HepG2 (cell line): ENCODE measurements at regions not wholly inside any gene's neighbourhood (a gene's known extent, or its start where the extent isn't known, plus 50 kb on each side); places are given as distances from the start of the nearest gene placed in this dataset.

Source experiments
- ARNTL ChIP-seq: sonication (generic); formaldehyde crosslinking; IDR thresholded peaks from 2 replicates; pipeline ENCODE4 v1.4.0; 2020; ENCODE audit warnings: mild to moderate bottlenecking, missing genetic modification reagents
- BHLHE40 ChIP-seq: IDR thresholded peaks from 2 replicates; pipeline ENCODE4 v1.6.1; 2011; ENCODE audit warnings: low read length, improper control_type of control experiment
- CENPT ChIP-seq: sonication (generic); formaldehyde crosslinking; IDR thresholded peaks from 2 replicates; pipeline ENCODE4 v1.8.0; 2022; ENCODE audit warnings: low read depth, mild to moderate bottlenecking, moderate library complexity, missing genetic modification reagents
- CHCHD3 ChIP-seq: sonication (generic); formaldehyde crosslinking; IDR thresholded peaks from 2 replicates; pipeline ENCODE4 v1.8.0; 2022; ENCODE audit warnings: mild to moderate bottlenecking, missing genetic modification reagents, moderate library complexity
- DPF2 ChIP-seq: sonication (generic); formaldehyde crosslinking; IDR thresholded peaks from 2 replicates; pipeline ENCODE4 v1.4.0; 2020; ENCODE audit warnings: mild to moderate bottlenecking, low read depth, missing genetic modification reagents, borderline replicate concordance
- DR1 ChIP-seq: sonication (generic); formaldehyde crosslinking; IDR thresholded peaks from 2 replicates; pipeline ENCODE4 v1.8.0; 2021; ENCODE audit warnings: mild to moderate bottlenecking, missing genetic modification reagents, inconsistent platforms
- ESRRA ChIP-seq: sonication (generic); formaldehyde crosslinking; IDR thresholded peaks from 2 replicates; pipeline ENCODE4 v1.5.1; 2020; ENCODE audit warnings: mild to moderate bottlenecking, low read depth, missing genetic modification reagents
- GFI1 ChIP-seq: sonication (generic); formaldehyde crosslinking; IDR thresholded peaks from 2 replicates; pipeline ENCODE4 v1.5.0; 2020; ENCODE audit warnings: missing genetic modification reagents, mild to moderate bottlenecking, borderline replicate concordance
- HOXA5 ChIP-seq: sonication (generic); formaldehyde crosslinking; IDR thresholded peaks from 2 replicates; pipeline ENCODE4 v1.4.0; 2020; ENCODE audit warnings: missing genetic modification reagents
- JUND ChIP-seq: sonication (generic); formaldehyde crosslinking; IDR thresholded peaks from 2 replicates; pipeline ENCODE4 v1.8.0; 2022; ENCODE audit warnings: mild to moderate bottlenecking, missing genetic modification reagents
- KMT2B ChIP-seq: IDR thresholded peaks from 2 replicates; pipeline ENCODE4 v1.6.1; 2016; ENCODE audit warnings: missing genetic modification reagents, missing compliant biosample characterization
- MAZ ChIP-seq, 2 experiments: sonication (generic) in 1 of 2; formaldehyde crosslinking in 1 of 2; IDR thresholded peaks; 2 replicates each; pipeline versions ENCODE4 v1.5.0 to v1.6.1; 2012 to 2020; ENCODE audit warnings: low read depth in 2 of 2, mild to moderate bottlenecking in 2 of 2, borderline replicate concordance in 1 of 2, improper control_type of control experiment in 1 of 2, low read length in 1 of 2, missing genetic modification reagents in 1 of 2, moderate library complexity in 1 of 2
- MIER3 ChIP-seq: IDR thresholded peaks from 2 replicates; pipeline ENCODE4 v1.6.1; 2016; ENCODE audit warnings: missing compliant biosample characterization, borderline replicate concordance
- NBN ChIP-seq: fragments of 450-650 bp; conservative IDR thresholded peaks from 2 replicates; pipeline ENCODE4 v1.6.1; 2017
- NCOA5 ChIP-seq: sonication (generic); formaldehyde crosslinking; IDR thresholded peaks from 2 replicates; pipeline ENCODE4 v1.4.0; 2020; ENCODE audit warnings: missing genetic modification reagents
- NFE2L1 ChIP-seq: sonication (generic); formaldehyde crosslinking; IDR thresholded peaks from 2 replicates; pipeline ENCODE4 v1.4.0; 2020; ENCODE audit warnings: missing genetic modification reagents, mild to moderate bottlenecking, borderline replicate concordance
- PHF21A ChIP-seq: sonication (generic); formaldehyde crosslinking; IDR thresholded peaks from 2 replicates; pipeline ENCODE4 v1.5.0; 2020; ENCODE audit warnings: mild to moderate bottlenecking, missing genetic modification reagents
- POLR2AphosphoS5 ChIP-seq: IDR thresholded peaks from 2 replicates; pipeline ENCODE4 v1.6.1; 2012; ENCODE audit warnings: low read depth, low read length
- SP140L ChIP-seq: sonication (generic); formaldehyde crosslinking; IDR thresholded peaks from 2 replicates; pipeline ENCODE4 v1.4.0; 2020; ENCODE audit warnings: missing genetic modification reagents, borderline replicate concordance
- TCF7L2 ChIP-seq: IDR thresholded peaks from 2 replicates; pipeline ENCODE4 v1.6.1; 2011; ENCODE audit warnings: mild to moderate bottlenecking, low read depth, low read length, moderate library complexity
- ZBTB38 ChIP-seq: sonication (generic); formaldehyde crosslinking; IDR thresholded peaks from 2 replicates; pipeline ENCODE4 v1.5.1; 2020; ENCODE audit warnings: mild to moderate bottlenecking, missing genetic modification reagents
- ZFY ChIP-seq: sonication (generic); formaldehyde crosslinking; IDR thresholded peaks from 2 replicates; pipeline ENCODE4 v1.4.0; 2020; ENCODE audit warnings: missing genetic modification reagents
- ZNF432 ChIP-seq: sonication (generic); formaldehyde crosslinking; IDR thresholded peaks from 2 replicates; pipeline ENCODE4 v1.5.0; 2020; ENCODE audit warnings: missing genetic modification reagents, mild to moderate bottlenecking, borderline replicate concordance
- ZNF652 ChIP-seq: IDR thresholded peaks from 2 replicates; pipeline ENCODE4 v1.6.1; 2016; ENCODE audit warnings: low read depth, borderline replicate concordance
- ZNF761 ChIP-seq: sonication (generic); formaldehyde crosslinking; conservative IDR thresholded peaks from 2 replicates; pipeline ENCODE4 v1.4.0; 2020; ENCODE audit warnings: mild to moderate bottlenecking, missing genetic modification reagents
- TF ChIP-seq, protein P1 (sequence below): IDR thresholded peaks from 2 replicates; pipeline ENCODE4 v1.6.1; 2016
- TF ChIP-seq, protein P2 (sequence below): sonication (generic); formaldehyde crosslinking; IDR thresholded peaks from 2 replicates; pipeline ENCODE4 v1.5.1; 2020; ENCODE audit warnings: mild to moderate bottlenecking, missing genetic modification reagents, moderate library complexity
- TF ChIP-seq, protein P3 (sequence below): sonication (generic); formaldehyde crosslinking; IDR thresholded peaks from 2 replicates; pipeline ENCODE4 v1.4.0; 2020; ENCODE audit warnings: missing genetic modification reagents
- TF ChIP-seq, protein P4 (sequence below): sonication (generic); formaldehyde crosslinking; IDR thresholded peaks from 2 replicates; pipeline ENCODE4 v1.4.0; 2020; ENCODE audit warnings: mild to moderate bottlenecking, missing genetic modification reagents

GRCh38 chr15:62485170-62485720, 320.2 kb upstream of the C2CD4B start (continued):
- TF ChIP-seq, protein P1, sequence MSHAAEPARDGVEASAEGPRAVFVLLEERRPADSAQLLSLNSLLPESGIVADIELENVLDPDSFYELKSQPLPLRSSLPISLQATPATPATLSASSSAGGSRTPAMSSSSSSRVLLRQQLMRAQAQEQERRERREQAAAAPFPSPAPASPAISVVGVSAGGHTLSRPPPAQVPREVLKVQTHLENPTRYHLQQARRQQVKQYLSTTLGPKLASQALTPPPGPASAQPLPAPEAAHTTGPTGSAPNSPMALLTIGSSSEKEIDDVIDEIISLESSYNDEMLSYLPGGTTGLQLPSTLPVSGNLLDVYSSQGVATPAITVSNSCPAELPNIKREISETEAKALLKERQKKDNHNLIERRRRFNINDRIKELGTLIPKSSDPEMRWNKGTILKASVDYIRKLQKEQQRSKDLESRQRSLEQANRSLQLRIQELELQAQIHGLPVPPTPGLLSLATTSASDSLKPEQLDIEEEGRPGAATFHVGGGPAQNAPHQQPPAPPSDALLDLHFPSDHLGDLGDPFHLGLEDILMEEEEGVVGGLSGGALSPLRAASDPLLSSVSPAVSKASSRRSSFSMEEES (CRISPR knock-in tag): no peak
- TF ChIP-seq, protein P2, sequence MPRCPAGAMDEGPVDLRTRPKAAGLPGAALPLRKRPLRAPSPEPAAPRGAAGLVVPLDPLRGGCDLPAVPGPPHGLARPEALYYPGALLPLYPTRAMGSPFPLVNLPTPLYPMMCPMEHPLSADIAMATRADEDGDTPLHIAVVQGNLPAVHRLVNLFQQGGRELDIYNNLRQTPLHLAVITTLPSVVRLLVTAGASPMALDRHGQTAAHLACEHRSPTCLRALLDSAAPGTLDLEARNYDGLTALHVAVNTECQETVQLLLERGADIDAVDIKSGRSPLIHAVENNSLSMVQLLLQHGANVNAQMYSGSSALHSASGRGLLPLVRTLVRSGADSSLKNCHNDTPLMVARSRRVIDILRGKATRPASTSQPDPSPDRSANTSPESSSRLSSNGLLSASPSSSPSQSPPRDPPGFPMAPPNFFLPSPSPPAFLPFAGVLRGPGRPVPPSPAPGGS (CRISPR knock-in tag): no peak
- TF ChIP-seq KMT2B (CRISPR knock-in tag) (0 out of 2 replicates have a peak, but pooled peaks have one; percentile 23), CHCHD3 (no peak), SP140L (no peak), POLR2AphosphoS5 (no peak), TCF7L2 (no peak), ZNF432 (CRISPR knock-in tag) (no peak), DPF2 (CRISPR knock-in tag) (peak; percentile 66; the same call in 1 of the 2 replicates), GFI1 (CRISPR knock-in tag) (no peak), ZNF652 (CRISPR knock-in tag) (no peak), CENPT (no peak), ZBTB38 (CRISPR knock-in tag) (no peak), PHF21A (0 out of 2 replicates have a peak, but pooled peaks have one; percentile 27), HOXA5 (no peak), MIER3 (no peak), ESRRA (CRISPR knock-in tag) (peak; percentile 83), BHLHE40 (no peak), JUND (CRISPR knock-in tag) (no peak), NBN (no peak), ZFY (CRISPR knock-in tag) (no peak), ZNF761 (CRISPR knock-in tag) (no peak), NCOA5 (no peak), MAZ (IDR thresholded peaks at IDR 0.05; ENCODE audit: borderline replicate concordance, low read depth, low read length) (no peak), MAZ (CRISPR knock-in tag; IDR thresholded peaks at IDR 0.05; ENCODE audit: low read depth) (no peak), NFE2L1 (CRISPR knock-in tag) (no peak), ARNTL (CRISPR knock-in tag) (no peak), DR1 (no peak)
- TF ChIP-seq, protein P3, sequence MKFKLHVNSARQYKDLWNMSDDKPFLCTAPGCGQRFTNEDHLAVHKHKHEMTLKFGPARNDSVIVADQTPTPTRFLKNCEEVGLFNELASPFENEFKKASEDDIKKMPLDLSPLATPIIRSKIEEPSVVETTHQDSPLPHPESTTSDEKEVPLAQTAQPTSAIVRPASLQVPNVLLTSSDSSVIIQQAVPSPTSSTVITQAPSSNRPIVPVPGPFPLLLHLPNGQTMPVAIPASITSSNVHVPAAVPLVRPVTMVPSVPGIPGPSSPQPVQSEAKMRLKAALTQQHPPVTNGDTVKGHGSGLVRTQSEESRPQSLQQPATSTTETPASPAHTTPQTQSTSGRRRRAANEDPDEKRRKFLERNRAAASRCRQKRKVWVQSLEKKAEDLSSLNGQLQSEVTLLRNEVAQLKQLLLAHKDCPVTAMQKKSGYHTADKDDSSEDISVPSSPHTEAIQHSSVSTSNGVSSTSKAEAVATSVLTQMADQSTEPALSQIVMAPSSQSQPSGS (CRISPR knock-in tag): 0 out of 2 replicates have a peak, but pooled peaks have one; percentile 30
- TF ChIP-seq, protein P4, sequence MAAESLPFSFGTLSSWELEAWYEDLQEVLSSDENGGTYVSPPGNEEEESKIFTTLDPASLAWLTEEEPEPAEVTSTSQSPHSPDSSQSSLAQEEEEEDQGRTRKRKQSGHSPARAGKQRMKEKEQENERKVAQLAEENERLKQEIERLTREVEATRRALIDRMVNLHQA (CRISPR knock-in tag): no peak
